GM23338 (cell line): ENCODE measurements at regions not wholly inside any gene's neighbourhood (a gene's known extent, or its start where the extent isn't known, plus 50 kb on each side); places are given as distances from the start of the nearest gene placed in this dataset.

ENCODE experiments used
- ATAC-seq: fragments of 200-7000 bp; cut with Tn5 transposase; 3 replicates; pipeline ENCODE4 v1.9.1; 2020
- DNase-seq: peaks from one replicate; pipeline ENCODE4 v3.0.0-alpha.2; 2015; ENCODE audit warnings: low spot score
- H2AFZ ChIP-seq: fragments of 200-600 bp; sonication (generic); 2 replicates; pipeline ENCODE4 v1.8.0; 2016; ENCODE audit warnings: antibody characterized with exemption, mild to moderate bottlenecking, moderate library complexity
- H3F3A ChIP-seq: fragments of 200-600 bp; sonication (generic); replicated peaks from 2 replicates; pipeline ENCODE4 v1.8.0; 2017; ENCODE audit warnings: antibody characterized with exemption, mixed run types, low read depth
- H3K27ac ChIP-seq: fragments of 200-600 bp; sonication (generic); 2 replicates; pipeline ENCODE4 v1.6.1; 2016; ENCODE audit warnings: low read depth
- H3K27me3 ChIP-seq: fragments of 200-600 bp; sonication (generic); 2 replicates; pipeline ENCODE4 v1.8.0; 2016; ENCODE audit warnings: mild to moderate bottlenecking, mixed run types, moderate library complexity; ENCODE audit not compliant: insufficient read depth
- H3K36me3 ChIP-seq: fragments of 200-600 bp; sonication (generic); 2 replicates; pipeline ENCODE4 v1.8.0; 2016; ENCODE audit warnings: mild to moderate bottlenecking; ENCODE audit not compliant: insufficient read depth
- H3K4me1 ChIP-seq: fragments of 200-600 bp; sonication (generic); 2 replicates; pipeline ENCODE4 v1.8.0; 2016; ENCODE audit warnings: mild to moderate bottlenecking, moderate library complexity; ENCODE audit not compliant: insufficient read depth
- H3K4me2 ChIP-seq: fragments of 200-600 bp; sonication (generic); 2 replicates; pipeline ENCODE4 v1.7.1; 2017; ENCODE audit warnings: mixed run types
- H3K4me3 ChIP-seq: fragments of 200-600 bp; sonication (generic); 2 replicates; pipeline ENCODE4 v1.6.1; 2016; ENCODE audit warnings: mixed run types
- H3K79me2 ChIP-seq: fragments of 200-600 bp; sonication (generic); replicated peaks from 2 replicates; pipeline ENCODE4 v1.8.0; 2017; ENCODE audit warnings: mild to moderate bottlenecking; ENCODE audit not compliant: insufficient read depth
- H3K9me2 ChIP-seq: fragments of 200-600 bp; sonication (generic); 2 replicates; pipeline ENCODE4 v1.8.0; 2017; ENCODE audit not compliant: insufficient read depth
- H4K20me1 ChIP-seq: fragments of 200-600 bp; sonication (generic); replicated peaks from 2 replicates; pipeline ENCODE4 v1.8.0; 2017; ENCODE audit warnings: mild to moderate bottlenecking; ENCODE audit not compliant: insufficient read depth
- H3K27ac Mint-ChIP-seq: 2 replicates; pipeline ENCODE4 v1.8.0; 2020; ENCODE audit warnings: inconsistent platforms, mild to moderate bottlenecking, moderate library complexity, mixed read lengths
- H3K27me3 Mint-ChIP-seq: 3 replicates; pipeline ENCODE4 v1.8.0; 2022; ENCODE audit warnings: low read depth, mild to moderate bottlenecking, moderate library complexity, mixed read lengths, inconsistent platforms; ENCODE audit not compliant: insufficient read depth, poor library complexity
- H3K36me3 Mint-ChIP-seq: 3 replicates; pipeline ENCODE4 v1.8.0; 2021; ENCODE audit warnings: low read depth, mild to moderate bottlenecking, inconsistent platforms, moderate library complexity, mixed read lengths
- H3K4me1 Mint-ChIP-seq: 3 replicates; pipeline ENCODE4 v1.8.0; 2020; ENCODE audit warnings: mild to moderate bottlenecking, inconsistent platforms, mixed read lengths
- H3K4me3 Mint-ChIP-seq: 3 replicates; pipeline ENCODE4 v1.8.0; 2021; ENCODE audit warnings: moderate library complexity, mild to moderate bottlenecking, inconsistent platforms, mixed read lengths
- H3K9me3 Mint-ChIP-seq: 3 replicates; pipeline ENCODE4 v1.8.0; 2020; ENCODE audit warnings: moderate library complexity, mild to moderate bottlenecking, inconsistent platforms, mixed read lengths
- CTCF ChIP-seq, 2 experiments: fragments of 200-600 bp in 1 of 2; sonication (generic) in 1 of 2; conservative IDR thresholded peaks; 2 replicates each; pipeline versions ENCODE4 v1.5.1 to v1.6.1; 2016 to 2017; ENCODE audit warnings: antibody characterized with exemption in 2 of 2, low read depth in 2 of 2, mild to moderate bottlenecking in 2 of 2, moderate library complexity in 1 of 2
- ETS1 ChIP-seq: IDR thresholded peaks from 2 replicates; pipeline ENCODE4 v1.6.1; 2016; ENCODE audit warnings: antibody characterized with exemption
- EZH2 ChIP-seq: fragments of 200-600 bp; sonication (generic); IDR thresholded peaks from one replicate; pipeline ENCODE4 v1.8.0; 2017; ENCODE audit warnings: antibody characterized with exemption, mild to moderate bottlenecking, low read depth; ENCODE audit not compliant: unreplicated experiment
- EZH2phosphoT487 ChIP-seq: fragments of 200-600 bp; sonication (generic); IDR thresholded peaks from one replicate; pipeline ENCODE4 v1.8.1; 2018; ENCODE audit warnings: antibody characterized with exemption; ENCODE audit not compliant: unreplicated experiment
- JUNB ChIP-seq: IDR thresholded peaks from one replicate; pipeline ENCODE4 v1.6.1; 2016; ENCODE audit warnings: antibody characterized with exemption; ENCODE audit not compliant: unreplicated experiment
- NANOG ChIP-seq: IDR thresholded peaks from 2 replicates; pipeline ENCODE4 v1.6.1; 2016; ENCODE audit warnings: antibody characterized with exemption, borderline replicate concordance
- POLR2AphosphoS5 ChIP-seq: IDR thresholded peaks from 2 replicates; pipeline ENCODE4 v1.6.1; 2016; ENCODE audit warnings: antibody characterized with exemption, low read depth
- REST ChIP-seq: IDR thresholded peaks from one replicate; pipeline ENCODE4 v1.6.1; 2018; ENCODE audit warnings: antibody characterized with exemption; ENCODE audit not compliant: unreplicated experiment
- STAT1 ChIP-seq: IDR thresholded peaks from one replicate; pipeline ENCODE4 v1.6.1; 2016; ENCODE audit warnings: antibody characterized with exemption; ENCODE audit not compliant: unreplicated experiment
- ZNF114 ChIP-seq: fragments of 250-450 bp; sonication (Bioruptor Pico); IDR thresholded peaks from 2 replicates; pipeline ENCODE4 v1.5.0; 2020; ENCODE audit warnings: mild to moderate bottlenecking, moderate library complexity

- no peaks in the 10 kb centered on the region for H3K9me2 ChIP-seq
Measured at GRCh38 chr2:16198166-16198912, 258.0 kb downstream of the MYCN start.

More at GRCh38 chr2:16198166-16198912, 258.0 kb downstream of the MYCN start:
- DNase-seq (no peak), ATAC-seq (no peak)
- Mint-ChIP-seq H3K9me3 (no peaks in the 10 kb centered on the region; the same call in 1 of the 3 replicates), H3K36me3 (no peaks in the 10 kb centered on the region), H3K27me3 (peaks cover 11% of the 10 kb centered on the region), H3K4me1 (peaks cover 2% of the 10 kb centered on the region), H3K4me3 (no peak overlapping the region), H3K27ac (no peak overlapping the region)
- 0 out of 2 replicates have a peak, but pooled peaks cover 5% of the 10 kb centered on the region for H3K36me3 ChIP-seq
- H2AFZ ChIP-seq: no peak overlapping the region
- no peak for TF ChIP-seq JUNB
- no peak for TF ChIP-seq STAT1
- TF ChIP-seq EZH2phosphoT487: no peak
- TF ChIP-seq NANOG: no peak
- TF ChIP-seq POLR2AphosphoS5: no peak
- no peak for TF ChIP-seq ZNF114
- TF ChIP-seq ETS1: no peak
- no peak for TF ChIP-seq EZH2
- TF ChIP-seq CTCF (conservative IDR thresholded peaks at IDR 0.05; ENCODE audit: low read depth in 2 of 2): no peak
- TF ChIP-seq REST: no peak
- H3F3A ChIP-seq: no peaks in the 10 kb centered on the region
- no peaks in the 10 kb centered on the region for H4K20me1 ChIP-seq
- H3K27me3 ChIP-seq: no peaks in the 10 kb centered on the region
- H3K27ac ChIP-seq: no peak overlapping the region
- H3K79me2 ChIP-seq: no peaks in the 10 kb centered on the region
- H3K4me1 ChIP-seq: no peaks in the 10 kb centered on the region
- no peak overlapping the region for H3K4me3 ChIP-seq
- no peak overlapping the region for H3K4me2 ChIP-seq
